Suprapubic skin (tissue), 3 donors: ENCODE measurements at regions not wholly inside any gene's neighbourhood (a gene's known extent, or its start where the extent isn't known, plus 50 kb on each side); places are given as distances from the start of the nearest gene placed in this dataset.

Experiments
- EP300 ChIP-seq: sonication (generic); formaldehyde crosslinking; IDR thresholded peaks from one replicate; pipeline ENCODE4 v1.6.1; 2017; ENCODE audit warnings: antibody characterized with exemption
- TF ChIP-seq, protein P1 (sequence below), 2 donors: fragments of 200-600 bp in 1 of 2; fragments of 450-650 bp in 1 of 2; sonication (generic) in 1 of 2; IDR thresholded peaks; one replicate each; pipeline ENCODE4 v1.5.1; 2016 to 2019; ENCODE audit warnings: antibody characterized with exemption in 2 of 2, mild to moderate bottlenecking in 1 of 2, moderate library complexity in 1 of 2

DNA sequence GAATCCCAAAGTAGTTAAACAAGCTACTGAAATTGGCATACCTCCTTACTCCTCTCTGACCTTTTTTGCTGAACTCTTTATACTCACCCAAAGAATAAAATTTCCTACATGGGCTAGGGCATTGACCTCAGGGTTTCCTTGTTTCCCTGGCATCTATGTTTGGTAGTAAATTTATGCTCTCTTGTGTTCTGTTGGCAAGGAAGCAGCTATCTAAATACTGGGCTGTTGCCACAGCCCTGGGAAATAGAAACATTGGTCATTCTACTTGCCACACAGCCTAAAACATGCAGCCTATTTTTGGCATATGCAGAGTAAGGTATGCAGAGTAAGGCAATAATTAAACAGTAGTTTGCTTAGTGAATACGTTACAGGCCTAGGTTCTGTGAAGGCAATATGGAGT is 351.4 kb downstream of the HLX start:
- TF ChIP-seq EP300 = no peak
- TF ChIP-seq, protein P1, sequence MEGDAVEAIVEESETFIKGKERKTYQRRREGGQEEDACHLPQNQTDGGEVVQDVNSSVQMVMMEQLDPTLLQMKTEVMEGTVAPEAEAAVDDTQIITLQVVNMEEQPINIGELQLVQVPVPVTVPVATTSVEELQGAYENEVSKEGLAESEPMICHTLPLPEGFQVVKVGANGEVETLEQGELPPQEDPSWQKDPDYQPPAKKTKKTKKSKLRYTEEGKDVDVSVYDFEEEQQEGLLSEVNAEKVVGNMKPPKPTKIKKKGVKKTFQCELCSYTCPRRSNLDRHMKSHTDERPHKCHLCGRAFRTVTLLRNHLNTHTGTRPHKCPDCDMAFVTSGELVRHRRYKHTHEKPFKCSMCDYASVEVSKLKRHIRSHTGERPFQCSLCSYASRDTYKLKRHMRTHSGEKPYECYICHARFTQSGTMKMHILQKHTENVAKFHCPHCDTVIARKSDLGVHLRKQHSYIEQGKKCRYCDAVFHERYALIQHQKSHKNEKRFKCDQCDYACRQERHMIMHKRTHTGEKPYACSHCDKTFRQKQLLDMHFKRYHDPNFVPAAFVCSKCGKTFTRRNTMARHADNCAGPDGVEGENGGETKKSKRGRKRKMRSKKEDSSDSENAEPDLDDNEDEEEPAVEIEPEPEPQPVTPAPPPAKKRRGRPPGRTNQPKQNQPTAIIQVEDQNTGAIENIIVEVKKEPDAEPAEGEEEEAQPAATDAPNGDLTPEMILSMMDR (IDR thresholded peaks at IDR 0.05) = no peak
